ENCODE measurements at regions not wholly inside any gene's neighbourhood (a gene's known extent, or its start where the extent isn't known, plus 50 kb on each side); places are given as distances from the start of the nearest gene placed in this dataset.

DNA sequence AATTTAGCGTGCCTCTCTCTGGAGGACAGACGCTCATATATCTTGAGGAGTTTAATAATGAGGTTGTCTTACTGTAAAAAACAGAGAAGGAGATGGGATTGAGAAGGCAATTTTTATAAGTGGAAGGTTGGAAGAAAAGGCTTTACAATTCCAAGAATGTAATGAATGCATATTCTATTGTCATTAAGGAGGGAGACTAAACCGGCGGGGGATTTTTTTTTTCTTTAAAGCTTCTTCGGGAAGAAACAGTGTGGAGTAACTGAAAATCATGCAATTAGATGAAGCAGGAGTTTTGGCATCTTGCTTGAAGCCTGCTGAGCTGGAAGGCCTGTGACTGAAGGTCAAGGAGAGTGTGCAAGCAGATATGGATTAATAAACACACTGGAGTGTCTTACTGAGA lies 124.4 kb downstream of the HRH4 start:
- TF ChIP-seq CTCF (IDR thresholded peaks at IDR 0.05) (no peak), POLR2AphosphoS5 (IDR thresholded peaks at IDR 0.05) (no peak)
